PFSK-1 (cell line): ENCODE measurements at regions not wholly inside any gene's neighbourhood (a gene's known extent, or its start where the extent isn't known, plus 50 kb on each side); places are given as distances from the start of the nearest gene placed in this dataset.

ENCODE experiments used
- FOXP2 ChIP-seq: optimal IDR thresholded peaks from 2 replicates; pipeline ENCODE3; 2011; ENCODE audit warnings: borderline replicate concordance, control low read depth, inconsistent platforms; ENCODE audit not compliant: insufficient read depth; ENCODE audit errors: extremely low read length, extremely low read depth
- POLR2AphosphoS5 ChIP-seq: IDR thresholded peaks from 2 replicates; pipeline ENCODE4 v1.6.1; 2012; ENCODE audit warnings: low read depth, mild to moderate bottlenecking, control low read depth, low read length, moderate library complexity
- REST ChIP-seq, 2 experiments: IDR thresholded peaks; 2 replicates each; pipeline versions ENCODE4 v1.6.1 to v1.8.0; 2011 to 2012; ENCODE audit warnings: low read depth in 2 of 2, low read length in 2 of 2, control low read depth in 1 of 2, inconsistent platforms in 1 of 2, mild to moderate bottlenecking in 1 of 2, moderate library complexity in 1 of 2; ENCODE audit not compliant: insufficient read depth in 1 of 2
- SIN3A ChIP-seq: IDR thresholded peaks from 2 replicates; pipeline ENCODE4 v1.6.1; 2012; ENCODE audit warnings: mild to moderate bottlenecking, low read length, moderate library complexity, borderline replicate concordance; ENCODE audit not compliant: insufficient read depth
- TAF1 ChIP-seq: IDR thresholded peaks from 2 replicates; pipeline ENCODE4 v1.6.1; 2012; ENCODE audit warnings: low read length, control low read depth, borderline replicate concordance; ENCODE audit not compliant: insufficient read depth

GRCh38 chr3:192042116-192042515 is 581.2 kb downstream of the PYDC2 start:
- TF ChIP-seq REST (IDR thresholded peaks at IDR 0.05; ENCODE audit: insufficient read depth in 1 of 2, low read depth in 2 of 2, low read length in 2 of 2) (no peak), POLR2AphosphoS5 (no peak), TAF1 (no peak), SIN3A (no peak), FOXP2 (no peak)
